Neural crest cell (in vitro differentiated cells): ENCODE measurements at regions not wholly inside any gene's neighbourhood (a gene's known extent, or its start where the extent isn't known, plus 50 kb on each side); places are given as distances from the start of the nearest gene placed in this dataset.

Experiments used
- DNase-seq: peaks from one replicate; pipeline ENCODE4 v3.0.0; 2021; ENCODE audit warnings: low read depth, mixed read lengths, low spot score
- H3K27ac Mint-ChIP-seq: one replicate; pipeline ENCODE4 v1.8.0; 2021; ENCODE audit warnings: mild to moderate bottlenecking, mixed read lengths; ENCODE audit not compliant: unreplicated experiment
- H3K27me3 Mint-ChIP-seq: 2 replicates; pipeline ENCODE4 v1.8.0; 2021; ENCODE audit warnings: low read depth, mild to moderate bottlenecking, mixed read lengths
- H3K36me3 Mint-ChIP-seq: 2 replicates; pipeline ENCODE4 v1.8.0; 2021; ENCODE audit warnings: low read depth, mild to moderate bottlenecking, mixed read lengths
- H3K4me1 Mint-ChIP-seq: 2 replicates; pipeline ENCODE4 v1.8.0; 2021; ENCODE audit warnings: mixed read lengths
- H3K4me3 Mint-ChIP-seq: one replicate; pipeline ENCODE4 v1.8.0; 2021; ENCODE audit warnings: mild to moderate bottlenecking, mixed read lengths
- H3K9me3 Mint-ChIP-seq: 2 replicates; pipeline ENCODE4 v1.8.0; 2021; ENCODE audit warnings: mixed read lengths
- TF ChIP-seq, protein P1 (sequence below): fragments of 200-600 bp; sonication (generic); conservative IDR thresholded peaks from 2 replicates; pipeline ENCODE4 v1.5.0; 2021; ENCODE audit warnings: antibody characterized with exemption, mild to moderate bottlenecking

DNA sequence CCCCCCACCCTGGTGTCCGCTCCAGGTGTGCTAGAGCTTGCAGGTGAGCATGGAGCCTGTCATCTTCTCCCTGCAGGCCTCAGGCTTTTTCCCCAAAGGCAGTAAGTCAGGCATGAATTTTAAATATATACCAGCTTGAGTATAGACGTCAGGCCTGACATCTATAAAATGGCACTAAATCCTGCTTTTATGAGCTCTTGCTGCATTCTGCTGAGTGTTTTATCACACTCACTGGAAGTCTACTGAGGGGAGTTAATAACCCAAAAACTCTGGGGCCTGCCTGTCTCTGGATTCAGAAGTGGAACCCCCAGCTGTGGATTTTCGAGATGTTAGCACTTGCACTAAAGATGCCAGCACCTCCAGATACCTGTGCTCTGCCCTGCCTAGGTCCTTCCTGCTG is 133.4 kb upstream of the TOP1 start:
- Mint-ChIP-seq H3K27ac (no peak overlapping the region), H3K36me3 (no peaks in the 10 kb centered on the region), H3K27me3 (peaks cover 7% of the 10 kb centered on the region), H3K4me3 (no peak overlapping the region), H3K9me3 (no peaks in the 10 kb centered on the region), H3K4me1 (peaks cover 7% of the 10 kb centered on the region)
- DNase-seq, result no peak
- TF ChIP-seq, protein P1, sequence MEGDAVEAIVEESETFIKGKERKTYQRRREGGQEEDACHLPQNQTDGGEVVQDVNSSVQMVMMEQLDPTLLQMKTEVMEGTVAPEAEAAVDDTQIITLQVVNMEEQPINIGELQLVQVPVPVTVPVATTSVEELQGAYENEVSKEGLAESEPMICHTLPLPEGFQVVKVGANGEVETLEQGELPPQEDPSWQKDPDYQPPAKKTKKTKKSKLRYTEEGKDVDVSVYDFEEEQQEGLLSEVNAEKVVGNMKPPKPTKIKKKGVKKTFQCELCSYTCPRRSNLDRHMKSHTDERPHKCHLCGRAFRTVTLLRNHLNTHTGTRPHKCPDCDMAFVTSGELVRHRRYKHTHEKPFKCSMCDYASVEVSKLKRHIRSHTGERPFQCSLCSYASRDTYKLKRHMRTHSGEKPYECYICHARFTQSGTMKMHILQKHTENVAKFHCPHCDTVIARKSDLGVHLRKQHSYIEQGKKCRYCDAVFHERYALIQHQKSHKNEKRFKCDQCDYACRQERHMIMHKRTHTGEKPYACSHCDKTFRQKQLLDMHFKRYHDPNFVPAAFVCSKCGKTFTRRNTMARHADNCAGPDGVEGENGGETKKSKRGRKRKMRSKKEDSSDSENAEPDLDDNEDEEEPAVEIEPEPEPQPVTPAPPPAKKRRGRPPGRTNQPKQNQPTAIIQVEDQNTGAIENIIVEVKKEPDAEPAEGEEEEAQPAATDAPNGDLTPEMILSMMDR, result no peak

DNA sequence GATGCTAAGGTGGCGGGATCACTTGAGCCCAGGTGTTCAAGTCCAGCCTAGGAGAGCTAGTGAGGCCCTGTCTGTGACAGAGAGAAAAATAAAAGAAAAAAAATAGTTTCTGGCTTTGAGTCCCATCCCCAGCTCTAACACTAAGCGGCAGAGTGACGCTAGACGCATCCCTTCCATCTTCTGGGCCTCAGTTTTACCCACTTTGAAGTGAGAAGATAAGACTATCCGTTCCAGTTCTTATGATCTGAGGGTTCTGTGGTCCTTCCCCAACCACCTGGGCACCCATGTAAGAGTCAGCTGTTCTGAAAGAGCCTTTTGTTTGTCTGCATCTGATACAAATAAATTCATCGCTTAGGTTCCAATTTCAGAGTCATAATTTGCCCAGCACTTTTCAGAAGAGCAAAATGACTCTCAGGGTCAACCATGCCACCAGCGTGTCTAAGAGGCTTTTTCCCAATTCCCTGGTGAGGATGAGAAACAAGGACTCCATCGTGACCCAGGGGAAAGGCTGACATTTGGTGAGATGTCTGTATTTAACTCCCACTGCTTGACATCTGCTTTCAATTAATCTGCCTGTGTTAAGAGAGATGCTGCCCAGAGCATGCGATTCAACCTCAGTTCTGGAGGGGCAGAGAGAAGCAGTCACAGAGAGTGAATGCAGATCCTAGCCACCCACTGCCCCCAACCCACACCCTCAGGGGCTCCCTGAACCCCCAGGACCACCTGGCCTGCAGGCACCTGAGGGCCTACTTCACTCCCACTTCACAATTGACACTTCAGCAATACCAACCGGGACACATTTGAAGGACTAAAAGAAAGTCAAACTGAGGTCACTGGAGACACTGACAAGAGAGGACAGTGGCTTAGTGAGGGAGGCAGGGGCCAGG is 131.6 kb upstream of the TOP1 start:
- no peak overlapping the region for H3K27ac Mint-ChIP-seq
- peaks cover 7% of the 10 kb centered on the region for H3K4me1 Mint-ChIP-seq
- peaks cover 7% of the 10 kb centered on the region for H3K27me3 Mint-ChIP-seq
- no peaks in the 10 kb centered on the region for H3K36me3 Mint-ChIP-seq
- H3K9me3 Mint-ChIP-seq, result no peaks in the 10 kb centered on the region
- TF ChIP-seq, protein P1, result no peak
- H3K4me3 Mint-ChIP-seq, result no peak overlapping the region
- no peak for DNase-seq

DNA sequence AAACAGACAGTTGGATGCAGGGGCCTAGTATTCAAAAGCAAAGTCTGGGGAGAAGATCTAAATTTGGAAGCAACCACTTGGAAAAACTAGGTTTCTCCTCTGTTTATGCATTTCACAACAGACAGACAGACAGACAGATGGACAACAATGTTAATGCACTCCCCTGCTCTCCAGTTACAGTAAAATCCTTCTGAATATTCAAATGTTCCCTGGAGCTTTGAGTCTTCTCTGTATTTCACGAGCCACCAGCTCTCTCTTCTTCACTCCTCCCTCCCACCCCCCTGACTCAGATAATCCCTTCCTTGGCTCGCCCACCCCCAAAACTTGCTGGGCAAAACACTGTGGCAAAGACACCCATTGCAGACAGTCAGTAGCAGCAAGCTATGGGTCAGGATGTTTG is 129.3 kb upstream of the TOP1 start:
- Mint-ChIP-seq H3K27ac (no peak overlapping the region), H3K4me3 (no peak overlapping the region), H3K36me3 (no peaks in the 10 kb centered on the region), H3K4me1 (peaks cover 11% of the 10 kb centered on the region), H3K27me3 (peaks cover 4% of the 10 kb centered on the region), H3K9me3 (no peaks in the 10 kb centered on the region)
- no peak for DNase-seq
- TF ChIP-seq, protein P1, result no peak

DNA sequence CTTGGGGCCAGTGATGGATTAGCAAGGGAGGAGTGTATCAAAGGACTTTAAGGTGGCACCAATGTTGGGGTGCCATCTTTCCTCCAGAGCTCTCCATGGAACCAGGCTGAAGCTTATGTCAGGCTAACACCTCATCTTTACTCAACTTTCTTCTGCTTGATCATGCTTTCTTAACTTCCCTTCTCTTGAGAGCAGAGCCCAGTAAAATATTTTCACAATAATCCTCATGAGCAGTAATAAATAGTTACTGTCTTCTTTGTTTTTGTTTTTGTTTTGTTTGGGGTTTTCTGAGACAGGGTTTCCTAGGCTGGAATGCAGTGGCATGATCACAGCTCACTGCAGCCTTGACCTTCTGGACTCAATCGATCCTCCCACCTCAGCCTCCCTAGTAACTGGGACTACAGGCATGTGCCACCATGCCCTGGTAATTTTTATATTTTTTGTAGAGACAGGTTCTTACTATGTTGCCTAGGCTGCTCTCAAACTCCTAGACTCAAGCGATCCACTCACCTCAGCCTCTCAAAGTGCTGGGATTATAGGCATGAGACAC is 127.9 kb upstream of the TOP1 start:
- TF ChIP-seq, protein P1, result no peak
- Mint-ChIP-seq H3K4me3 (no peak overlapping the region), H3K27ac (no peak overlapping the region), H3K36me3 (no peaks in the 10 kb centered on the region), H3K27me3 (peaks cover 4% of the 10 kb centered on the region), H3K9me3 (no peaks in the 10 kb centered on the region), H3K4me1 (peaks cover 11% of the 10 kb centered on the region)
- no peak for DNase-seq

DNA sequence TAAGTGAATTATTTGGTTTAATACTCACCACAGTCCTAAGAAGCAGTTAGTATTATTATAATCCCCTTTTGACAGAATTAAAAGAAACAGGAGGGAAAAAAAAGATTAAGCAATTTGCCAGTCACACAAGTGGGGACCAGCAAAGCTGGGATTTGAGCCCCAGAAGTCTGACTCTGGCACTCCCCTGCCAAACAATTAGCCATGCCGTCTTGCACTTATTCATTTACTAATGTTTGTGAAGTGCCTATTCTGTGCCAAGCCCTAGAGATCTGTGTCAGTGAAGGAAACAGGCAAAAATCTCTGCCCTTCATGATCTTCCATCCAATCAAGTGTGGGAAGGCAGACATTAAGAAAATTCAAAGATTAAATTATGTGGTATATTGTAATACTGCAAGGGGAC is 126.0 kb upstream of the TOP1 start:
- DNase-seq, result no peak

More for the DNA sequence above, 126.0 kb upstream of the TOP1 start:
- no peaks in the 10 kb centered on the region for H3K9me3 Mint-ChIP-seq
- TF ChIP-seq, protein P1, result no peak
- H3K27ac Mint-ChIP-seq, result no peak overlapping the region
- no peaks in the 10 kb centered on the region for H3K36me3 Mint-ChIP-seq
- peaks cover 6% of the 10 kb centered on the region for H3K27me3 Mint-ChIP-seq
- H3K4me3 Mint-ChIP-seq, result no peak overlapping the region
- peaks cover 3% of the 10 kb centered on the region for H3K4me1 Mint-ChIP-seq
